ENCODE measurements at regions not wholly inside any gene's neighbourhood (a gene's known extent, or its start where the extent isn't known, plus 50 kb on each side); places are given as distances from the start of the nearest gene placed in this dataset.

DNA sequence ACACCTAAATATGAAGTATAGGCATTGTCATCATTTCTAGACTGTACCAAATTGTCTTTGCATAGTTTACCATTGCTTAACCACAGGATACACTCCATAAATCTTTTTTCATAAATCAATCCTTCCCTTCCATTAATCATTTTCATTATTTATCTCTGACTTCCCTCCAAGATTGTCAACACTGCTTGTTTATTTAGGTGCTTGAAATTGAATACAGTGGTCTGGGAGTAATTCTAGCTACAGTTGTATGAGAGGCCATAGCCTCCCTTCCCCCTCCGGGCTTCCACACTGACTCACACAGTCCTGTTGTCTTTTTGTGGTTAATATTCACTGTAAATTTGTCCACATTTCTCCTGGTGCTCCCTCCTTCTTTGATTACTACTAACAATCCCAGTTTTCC lies 114.2 kb upstream of the ARID2 start:
- intact Hi-C loops (cut with DNase I): no loop called here

DNA sequence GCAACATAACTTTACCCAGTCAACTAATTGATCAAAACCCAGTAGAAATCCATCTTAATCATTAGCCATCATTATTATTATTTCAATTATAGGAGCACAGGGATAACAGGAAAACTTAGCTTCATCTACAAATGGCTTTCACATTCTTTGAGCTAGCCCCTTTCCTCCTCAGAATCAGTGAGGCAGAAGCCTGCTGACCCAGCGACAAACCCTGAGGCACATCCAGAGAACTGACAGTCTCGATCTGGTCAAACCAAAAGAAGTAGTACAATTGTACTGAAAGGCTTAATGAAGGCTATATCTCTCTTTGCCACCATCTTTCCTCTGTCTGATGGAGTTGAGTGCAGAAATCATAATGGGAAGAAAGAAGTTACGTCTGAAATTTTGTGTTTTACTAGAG lies 109.8 kb upstream of the ARID2 start:
- Histone ChIP-seq H3K9ac (ENCODE audit: low read length in 3 of 3) (no peak overlapping the region), H3K27me3 (ENCODE audit: control insufficient read depth, insufficient read depth, low read length) (no peaks in the 10 kb centered on the region), H3K4me1 (ENCODE audit: control insufficient read depth in 2 of 3, insufficient read depth in 2 of 3, low read depth in 1 of 3, low read length in 3 of 3) (peaks cover 0 to 3% (median 0%) of the 10 kb centered on the region in 3 donors), H3K36me3 (ENCODE audit: control insufficient read depth in 2 of 3, insufficient read depth in 3 of 3, low read length in 3 of 3) (no peaks in the 10 kb centered on the region), H3K27ac (ENCODE audit: low read depth in 2 of 2, low read length in 2 of 2) (no peak overlapping the region), H3K4me3 (ENCODE audit: low read length in 3 of 3) (no peak overlapping the region), H3K9me3 (ENCODE audit: control insufficient read depth in 2 of 3, insufficient read depth in 1 of 3, low read length in 3 of 3) (no peaks in the 10 kb centered on the region)
- TF ChIP-seq, protein P1, sequence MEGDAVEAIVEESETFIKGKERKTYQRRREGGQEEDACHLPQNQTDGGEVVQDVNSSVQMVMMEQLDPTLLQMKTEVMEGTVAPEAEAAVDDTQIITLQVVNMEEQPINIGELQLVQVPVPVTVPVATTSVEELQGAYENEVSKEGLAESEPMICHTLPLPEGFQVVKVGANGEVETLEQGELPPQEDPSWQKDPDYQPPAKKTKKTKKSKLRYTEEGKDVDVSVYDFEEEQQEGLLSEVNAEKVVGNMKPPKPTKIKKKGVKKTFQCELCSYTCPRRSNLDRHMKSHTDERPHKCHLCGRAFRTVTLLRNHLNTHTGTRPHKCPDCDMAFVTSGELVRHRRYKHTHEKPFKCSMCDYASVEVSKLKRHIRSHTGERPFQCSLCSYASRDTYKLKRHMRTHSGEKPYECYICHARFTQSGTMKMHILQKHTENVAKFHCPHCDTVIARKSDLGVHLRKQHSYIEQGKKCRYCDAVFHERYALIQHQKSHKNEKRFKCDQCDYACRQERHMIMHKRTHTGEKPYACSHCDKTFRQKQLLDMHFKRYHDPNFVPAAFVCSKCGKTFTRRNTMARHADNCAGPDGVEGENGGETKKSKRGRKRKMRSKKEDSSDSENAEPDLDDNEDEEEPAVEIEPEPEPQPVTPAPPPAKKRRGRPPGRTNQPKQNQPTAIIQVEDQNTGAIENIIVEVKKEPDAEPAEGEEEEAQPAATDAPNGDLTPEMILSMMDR (IDR thresholded peaks at IDR 0.05; ENCODE audit: borderline replicate concordance, extremely low read depth, insufficient read depth): no peak
- FAIRE-seq (no peak), DNase-seq (no peak)
- intact Hi-C loops (cut with DNase I): no loop called here

More for the DNA sequence above, 114.2 kb upstream of the ARID2 start:
- Histone ChIP-seq H3K9me3 (ENCODE audit: control insufficient read depth in 2 of 3, insufficient read depth in 1 of 3, low read length in 3 of 3) (no peaks in the 10 kb centered on the region), H3K27ac (ENCODE audit: low read depth in 2 of 2, low read length in 2 of 2) (no peak overlapping the region), H3K27me3 (ENCODE audit: control insufficient read depth, insufficient read depth, low read length) (no peaks in the 10 kb centered on the region), H3K36me3 (ENCODE audit: control insufficient read depth in 2 of 3, insufficient read depth in 3 of 3, low read length in 3 of 3) (no peaks in the 10 kb centered on the region), H3K4me3 (ENCODE audit: low read length in 3 of 3) (no peak overlapping the region), H3K4me1 (ENCODE audit: control insufficient read depth in 2 of 3, insufficient read depth in 2 of 3, low read depth in 1 of 3, low read length in 3 of 3) (peaks cover 0 to 3% (median 0%) of the 10 kb centered on the region in 3 donors), H3K9ac (ENCODE audit: low read length in 3 of 3) (no peak overlapping the region)
- TF ChIP-seq, protein P1 (IDR thresholded peaks at IDR 0.05; ENCODE audit: borderline replicate concordance, extremely low read depth, insufficient read depth): no peak
- peak in 4 of 5 donors; percentile 69 to 88 (median 79) for DNase-seq
- no peak for FAIRE-seq

DNA sequence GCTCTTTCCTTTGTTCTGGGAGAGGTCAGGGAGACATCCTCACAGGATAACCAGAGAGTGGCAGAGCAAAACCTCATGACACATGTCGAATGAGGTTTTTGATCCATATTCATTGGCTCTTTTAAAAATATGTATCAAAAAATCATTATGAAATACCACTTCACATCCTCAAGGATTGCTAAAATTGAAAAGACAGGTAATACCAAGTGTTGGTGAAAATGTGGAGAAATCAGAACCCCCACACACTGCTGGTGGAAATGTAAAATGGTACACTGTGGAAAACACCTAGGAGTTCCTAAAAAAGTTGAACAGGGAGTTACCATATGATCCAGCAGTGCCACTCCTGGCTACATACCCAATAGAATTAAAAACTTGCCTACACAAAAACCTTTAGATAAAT lies 107.8 kb upstream of the ARID2 start:
- no peaks in the 10 kb centered on the region for H3K27me3 ChIP-seq (ENCODE audit: control insufficient read depth, insufficient read depth, low read length)
- no peak overlapping the region for H3K27ac ChIP-seq (ENCODE audit: low read depth in 2 of 2, low read length in 2 of 2)
- H3K36me3 ChIP-seq (ENCODE audit: control insufficient read depth in 2 of 3, insufficient read depth in 3 of 3, low read length in 3 of 3): no peaks in the 10 kb centered on the region
- TF ChIP-seq, protein P1 (IDR thresholded peaks at IDR 0.05; ENCODE audit: borderline replicate concordance, extremely low read depth, insufficient read depth): no peak
- FAIRE-seq (no peak), DNase-seq (no peak)
- intact Hi-C loops (cut with DNase I): no loop called here
- H3K9ac ChIP-seq (ENCODE audit: low read length in 3 of 3): no peak overlapping the region
- H3K4me3 ChIP-seq (ENCODE audit: low read length in 3 of 3): no peak overlapping the region
- H3K9me3 ChIP-seq (ENCODE audit: control insufficient read depth in 2 of 3, insufficient read depth in 1 of 3, low read length in 3 of 3): no peaks in the 10 kb centered on the region
- H3K4me1 ChIP-seq (ENCODE audit: control insufficient read depth in 2 of 3, insufficient read depth in 2 of 3, low read depth in 1 of 3, low read length in 3 of 3): no peaks in the 10 kb centered on the region
